HL-60 (cell line): ENCODE measurements at regions not wholly inside any gene's neighbourhood (a gene's known extent, or its start where the extent isn't known, plus 50 kb on each side); places are given as distances from the start of the nearest gene placed in this dataset.

ENCODE experiments used
- DNase-seq, 2 experiments: peaks; one replicate each; pipeline ENCODE4 v3.0.0-alpha.2; 2010 to 2020; ENCODE audit warnings: low read depth in 1 of 2, low spot score in 1 of 2
- H3K27ac ChIP-seq: fragments of 250-450 bp; sonication (Bioruptor Pico); replicated peaks from 2 replicates; pipeline ENCODE4 v1.5.1; 2020; ENCODE audit warnings: mild to moderate bottlenecking, moderate library complexity
- H3K27me3 ChIP-seq: fragments of 250-450 bp; sonication (Bioruptor Pico); 2 replicates; pipeline ENCODE4 v1.5.1; 2021; ENCODE audit warnings: mild to moderate bottlenecking, moderate library complexity; ENCODE audit not compliant: insufficient read depth, poor library complexity, severe bottlenecking
- H3K4me3 ChIP-seq: replicated peaks from 2 replicates; pipeline ENCODE4 v1.5.1; 2011; ENCODE audit warnings: mild to moderate bottlenecking, control low read depth, low read length; ENCODE audit not compliant: insufficient read depth
- CTCF ChIP-seq: IDR thresholded peaks from one replicate; pipeline ENCODE4 v1.5.1; 2011; ENCODE audit warnings: low read length, control low read depth, inconsistent platforms; ENCODE audit not compliant: insufficient read depth
- GABPA ChIP-seq: IDR thresholded peaks from 2 replicates; pipeline ENCODE4 v1.6.1; 2012; ENCODE audit warnings: low read depth
- POLR2AphosphoS5 ChIP-seq: IDR thresholded peaks from 2 replicates; pipeline ENCODE4 v1.6.1; 2012; ENCODE audit warnings: low read depth
- REST ChIP-seq: IDR thresholded peaks from 2 replicates; pipeline ENCODE4 v1.6.1; 2012; ENCODE audit warnings: low read depth; ENCODE audit not compliant: insufficient replicate concordance
- SPI1 ChIP-seq: IDR thresholded peaks from 2 replicates; pipeline ENCODE4 v1.6.1; 2012; ENCODE audit warnings: low read depth, mild to moderate bottlenecking, borderline replicate concordance

DNA sequence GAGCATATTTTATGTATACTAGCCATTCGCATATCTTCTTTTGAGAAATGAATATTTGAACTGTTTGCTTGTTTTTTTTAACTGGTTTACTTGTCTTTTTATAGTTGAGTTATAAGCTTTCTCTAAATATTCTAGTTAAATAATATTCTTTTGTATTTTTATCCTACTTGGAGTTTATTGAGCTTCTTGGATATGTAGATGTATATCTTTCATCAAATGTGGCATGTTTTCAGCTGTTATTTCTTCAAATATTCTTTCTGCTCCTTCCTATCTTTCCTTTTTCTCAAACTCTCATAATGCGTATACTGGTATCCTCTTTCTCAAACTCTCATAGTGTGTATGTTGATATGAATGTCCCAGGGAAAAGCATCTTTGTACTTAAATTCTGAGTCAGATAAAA lies 100.3 kb upstream of the NCKAP5 start:
- no peak for DNase-seq
- no peak for TF ChIP-seq CTCF
- TF ChIP-seq SPI1: no peak
- TF ChIP-seq POLR2AphosphoS5: no peak
- TF ChIP-seq GABPA: no peak
- no peak for TF ChIP-seq REST
- H3K27me3 ChIP-seq: no peaks in the 10 kb centered on the region

DNA sequence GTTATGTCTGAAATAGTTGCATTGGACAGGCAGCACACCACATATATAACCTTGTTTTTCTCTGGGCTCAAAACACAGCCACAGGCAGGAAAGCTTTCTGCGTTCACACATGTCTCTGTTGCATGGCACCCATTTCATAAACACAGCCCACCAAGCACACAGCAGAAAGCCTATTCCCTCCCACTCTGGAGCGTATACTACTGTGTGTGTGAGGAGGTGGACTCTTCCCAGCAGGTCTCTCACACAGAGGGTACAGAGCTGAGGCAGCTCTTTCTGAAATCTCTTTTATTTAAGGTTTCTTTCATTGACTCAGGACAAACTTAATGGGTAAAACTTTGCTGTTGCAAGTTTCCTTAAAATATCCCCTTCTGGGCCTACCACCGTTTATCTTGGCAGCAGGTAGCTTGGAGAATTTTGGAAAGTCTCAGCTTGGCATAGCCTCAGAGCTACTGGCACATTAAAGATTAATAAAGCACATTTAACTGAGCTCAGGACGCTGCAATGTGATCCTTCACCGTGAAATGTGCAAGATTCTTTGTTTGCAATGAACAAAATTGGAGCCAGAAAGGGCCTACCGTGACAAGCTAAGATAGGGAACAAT lies 105.1 kb upstream of the NCKAP5 start:
- Histone ChIP-seq H3K27ac (no peak overlapping the region), H3K27me3 (peaks cover 8% of the 10 kb centered on the region), H3K4me3 (no peak overlapping the region)
- no peak for DNase-seq
- TF ChIP-seq SPI1: no peak
- no peak for TF ChIP-seq POLR2AphosphoS5
- TF ChIP-seq GABPA: no peak
- TF ChIP-seq REST: no peak
- no peak for TF ChIP-seq CTCF

More for the DNA sequence above, 100.3 kb upstream of the NCKAP5 start:
- Histone ChIP-seq H3K27ac (no peak overlapping the region), H3K4me3 (no peak overlapping the region)

DNA sequence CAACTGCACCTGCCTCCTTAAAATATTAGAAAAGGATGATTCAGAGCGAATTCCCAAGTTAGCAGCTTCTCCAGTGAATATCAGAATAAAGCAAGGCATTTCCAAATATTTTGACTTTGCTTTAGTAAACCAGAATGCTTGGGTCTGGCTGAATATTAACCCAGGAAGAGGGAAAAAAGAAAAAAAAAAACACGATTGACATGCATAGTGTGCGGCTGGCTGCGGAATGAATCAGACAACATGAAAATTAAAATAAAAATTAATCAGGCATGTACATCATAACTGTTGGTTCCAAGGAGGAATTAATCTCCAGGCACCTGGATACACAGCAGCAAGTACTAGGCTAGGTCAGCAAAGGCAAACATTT lies 105.8 kb upstream of the NCKAP5 start:
- DNase-seq: no peak
- Histone ChIP-seq H3K4me3 (no peak overlapping the region), H3K27me3 (peaks cover 8% of the 10 kb centered on the region), H3K27ac (no peak overlapping the region)
- no peak for TF ChIP-seq POLR2AphosphoS5
- no peak for TF ChIP-seq REST
- no peak for TF ChIP-seq CTCF
- TF ChIP-seq GABPA: no peak
- no peak for TF ChIP-seq SPI1
